Hematopoietic multipotent progenitor cell treated with erythropoietin and hydrocortisone succinate and interleukin-3 and kit ligand, for 6 days (in vitro differentiated cells): ENCODE measurements at regions not wholly inside any gene's neighbourhood (a gene's known extent, or its start where the extent isn't known, plus 50 kb on each side); places are given as distances from the start of the nearest gene placed in this dataset.
A peak's percentile ranks its signal among the peaks of the same experiment; 100 is the strongest.

Source experiments
- DNase-seq: peaks from one replicate; pipeline ENCODE4 v3.0.0-alpha.2; 2015

GRCh38 chr4:181281451-181281850 lies 961.8 kb upstream of the TENM3 start:
- DNase-seq = no peak

- no peak for DNase-seq
Observed at GRCh38 chr4:181289198-181289597, 954.0 kb upstream of the TENM3 start.

GRCh38 chr4:181291615-181292014 lies 951.6 kb upstream of the TENM3 start:
- no peak for DNase-seq

GRCh38 chr4:181293014-181293413 lies 950.2 kb upstream of the TENM3 start:
- DNase-seq = no peak

DNA sequence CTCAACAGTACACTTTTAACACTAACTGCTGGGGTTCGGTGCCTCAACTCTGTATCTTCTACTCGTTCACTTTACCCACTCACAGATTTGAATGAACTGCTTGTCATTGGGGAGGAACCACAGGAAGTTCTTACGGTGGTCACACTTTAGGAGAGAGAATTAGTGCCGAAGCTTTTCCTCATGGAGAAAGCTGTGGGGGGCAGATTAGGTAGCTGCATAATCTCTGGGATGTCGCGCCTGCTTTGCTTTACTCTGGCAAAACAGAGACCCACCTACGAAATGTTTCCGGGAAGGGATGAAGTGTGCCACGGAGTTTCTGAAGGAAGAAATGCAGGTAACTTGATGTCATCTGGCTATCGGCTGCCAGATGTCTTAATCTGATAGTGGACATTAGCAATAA lies 949.7 kb upstream of the TENM3 start:
- DNase-seq = no peak

GRCh38 chr4:181294421-181294820 lies 948.8 kb upstream of the TENM3 start:
- DNase-seq = no peak

DNA sequence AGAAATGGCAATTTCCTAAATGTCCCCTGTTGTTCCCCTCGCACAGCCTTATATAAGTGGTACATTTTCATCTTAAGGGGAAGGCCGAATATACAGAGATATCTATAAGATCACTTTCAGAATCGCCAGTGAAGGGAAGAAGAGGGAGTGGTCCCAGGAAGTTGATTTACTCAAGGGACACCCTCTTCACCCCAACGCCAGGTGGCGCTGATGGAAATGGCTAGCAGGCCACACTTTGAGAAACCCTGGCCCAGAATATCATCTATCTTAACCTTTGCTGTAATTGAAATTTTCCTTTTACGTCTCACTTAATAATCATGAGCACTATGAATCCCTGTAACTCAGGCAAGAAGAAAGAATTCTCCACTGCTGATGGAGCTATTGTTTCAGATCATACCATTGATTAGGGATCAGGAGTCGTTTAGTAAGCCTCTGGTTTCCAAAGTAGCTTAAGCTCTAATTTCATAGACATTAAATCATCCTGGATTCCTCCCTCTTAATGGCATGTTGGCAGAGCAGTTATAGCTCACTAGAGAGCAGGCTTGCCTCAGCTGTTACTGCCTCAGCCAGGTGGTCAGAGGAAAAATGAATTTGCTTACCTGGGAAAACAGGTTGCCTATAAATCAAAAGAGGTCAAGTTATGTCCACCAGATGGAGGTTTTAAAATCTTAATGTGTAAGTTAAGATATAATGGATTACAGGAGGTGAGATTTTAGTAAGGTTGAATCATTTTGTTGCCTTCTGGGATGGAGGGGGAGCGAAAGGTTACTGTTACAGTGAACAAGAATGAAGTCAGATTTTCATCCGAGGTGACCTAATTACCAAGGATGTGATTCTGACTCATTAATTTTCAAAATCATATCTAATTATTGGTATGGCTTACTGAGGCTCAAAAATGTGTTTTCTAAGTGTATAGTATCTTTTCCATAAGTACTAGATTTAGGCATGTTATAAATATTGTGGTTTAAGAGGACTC lies 941.2 kb upstream of the TENM3 start:
- DNase-seq = peak; percentile 70

DNA sequence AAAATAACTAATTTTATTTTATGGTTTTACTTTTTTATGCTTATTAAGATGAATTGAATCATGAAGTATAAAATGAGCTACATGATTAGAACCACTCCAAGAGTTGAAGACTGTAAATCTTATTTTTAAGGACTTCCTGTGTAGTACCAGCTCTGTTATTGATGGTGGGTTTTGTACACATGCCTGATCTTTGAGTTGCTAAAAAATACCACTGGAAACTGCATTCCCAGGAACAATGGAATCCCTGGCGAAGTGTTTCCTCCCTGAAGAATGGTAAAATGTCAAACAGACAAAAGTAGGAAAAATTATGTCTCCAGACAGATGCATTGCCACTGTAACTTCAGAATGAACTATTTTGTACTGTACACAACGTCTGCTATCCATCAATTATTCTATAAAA lies 935.4 kb upstream of the TENM3 start:
- no peak for DNase-seq

DNA sequence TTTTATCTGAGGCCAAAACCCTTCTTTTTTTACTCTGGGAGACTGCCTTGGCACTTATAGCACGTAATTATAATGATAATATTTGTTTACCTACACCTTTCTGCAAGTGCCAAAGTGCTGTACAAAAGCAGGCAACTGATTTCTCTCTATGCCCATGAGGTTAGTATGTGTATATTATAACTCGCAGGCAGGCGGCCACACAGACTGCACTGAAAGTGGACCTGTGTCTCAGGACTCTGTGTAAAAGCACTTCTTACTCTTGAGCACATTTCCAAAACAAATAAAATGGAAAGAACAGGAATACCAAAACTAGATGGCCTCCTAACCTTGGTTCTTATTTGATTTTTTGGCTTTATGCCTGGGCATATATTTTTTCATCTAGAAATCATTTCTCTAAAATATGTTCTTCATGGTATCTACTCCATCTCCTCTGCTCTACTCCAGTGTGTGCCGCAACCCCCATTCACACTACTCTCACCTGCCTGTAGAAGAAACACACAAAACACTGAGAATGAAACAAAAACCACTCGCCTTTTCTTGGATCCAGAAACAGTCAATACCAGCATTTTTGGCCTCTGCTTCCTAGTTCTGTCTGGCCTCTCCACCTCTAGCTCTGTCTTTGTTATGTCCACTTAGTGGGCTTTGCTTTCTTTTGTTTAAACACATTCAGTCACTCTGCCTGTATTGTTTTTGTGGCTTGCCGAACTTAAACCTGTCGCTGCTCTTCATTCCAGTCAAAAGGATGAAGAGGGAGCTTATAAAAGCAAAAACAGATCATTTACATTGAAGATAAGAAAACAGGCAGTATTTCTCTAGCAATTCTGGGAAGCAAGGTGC lies 934.5 kb upstream of the TENM3 start:
- DNase-seq = no peak

GRCh38 chr4:181312066-181312465 lies 931.1 kb upstream of the TENM3 start:
- DNase-seq = no peak

DNA sequence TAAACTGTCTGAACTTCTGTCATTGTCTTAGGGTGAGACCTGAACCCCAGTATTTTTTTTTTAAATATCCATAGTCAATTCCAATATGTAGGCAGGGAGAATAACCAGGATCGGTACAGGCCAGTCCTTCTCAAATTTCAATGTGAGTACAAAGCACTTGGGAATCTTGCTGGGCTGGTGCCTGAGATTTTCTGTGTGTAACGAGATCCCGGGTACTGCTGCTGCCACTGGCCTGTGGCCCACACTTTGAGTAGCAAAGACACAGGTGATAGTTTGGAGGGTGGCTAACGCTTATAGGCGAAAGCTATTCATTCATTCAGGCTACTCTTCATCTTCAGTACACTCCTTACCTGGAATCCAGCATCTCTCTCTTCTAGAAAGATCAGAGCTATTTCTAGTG lies 923.6 kb upstream of the TENM3 start:
- no peak for DNase-seq

- DNase-seq = no peak
Observed at GRCh38 chr4:181323061-181323460, 920.1 kb upstream of the TENM3 start.

DNA sequence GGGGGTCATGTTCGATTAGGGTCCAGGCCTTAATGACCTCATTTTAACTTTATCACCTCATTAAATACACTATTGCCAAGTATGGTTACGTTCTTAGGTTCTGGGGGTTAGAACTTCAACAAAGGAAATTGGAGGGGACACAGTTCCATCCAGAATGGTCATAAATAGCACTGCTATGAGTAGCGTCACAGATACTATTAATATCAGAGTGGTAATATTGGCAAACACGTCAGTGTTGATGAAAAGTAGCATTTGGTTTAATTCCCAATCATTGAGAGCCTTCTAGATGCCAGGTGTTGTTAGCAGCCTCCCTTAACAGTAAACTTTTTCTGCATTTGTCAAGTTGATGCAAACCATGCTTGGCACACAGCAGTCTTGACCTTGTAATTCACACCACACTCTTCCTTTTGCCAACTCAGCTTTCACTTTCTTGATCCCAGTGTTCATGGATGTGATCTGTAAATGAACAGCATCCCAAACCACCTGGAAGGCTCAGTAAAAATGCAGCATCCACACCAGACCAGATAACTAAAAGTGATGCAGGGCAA lies 912.5 kb upstream of the TENM3 start:
- DNase-seq = no peak

- DNase-seq = no peak
Observed at GRCh38 chr4:181331214-181331613, 912.0 kb upstream of the TENM3 start.

DNA sequence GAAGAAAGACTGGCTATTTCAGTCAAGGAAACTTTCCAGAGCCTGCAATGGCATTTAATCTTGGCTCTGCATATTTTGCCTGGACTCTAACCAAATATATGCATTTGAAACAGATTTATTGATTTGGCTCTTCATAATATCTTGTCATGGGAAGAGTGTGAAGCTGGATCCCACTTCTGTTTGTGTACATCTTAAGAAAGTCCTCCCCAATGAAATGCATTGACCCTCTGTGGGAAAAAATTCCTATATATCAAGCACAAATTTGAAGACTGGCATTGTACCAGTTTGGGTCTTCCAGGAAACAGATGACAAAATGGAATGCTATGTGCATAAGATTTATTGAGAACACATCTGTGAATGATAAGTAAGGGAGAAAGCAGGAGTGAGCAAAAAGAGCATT lies 897.3 kb upstream of the TENM3 start:
- no peak for DNase-seq

DNA sequence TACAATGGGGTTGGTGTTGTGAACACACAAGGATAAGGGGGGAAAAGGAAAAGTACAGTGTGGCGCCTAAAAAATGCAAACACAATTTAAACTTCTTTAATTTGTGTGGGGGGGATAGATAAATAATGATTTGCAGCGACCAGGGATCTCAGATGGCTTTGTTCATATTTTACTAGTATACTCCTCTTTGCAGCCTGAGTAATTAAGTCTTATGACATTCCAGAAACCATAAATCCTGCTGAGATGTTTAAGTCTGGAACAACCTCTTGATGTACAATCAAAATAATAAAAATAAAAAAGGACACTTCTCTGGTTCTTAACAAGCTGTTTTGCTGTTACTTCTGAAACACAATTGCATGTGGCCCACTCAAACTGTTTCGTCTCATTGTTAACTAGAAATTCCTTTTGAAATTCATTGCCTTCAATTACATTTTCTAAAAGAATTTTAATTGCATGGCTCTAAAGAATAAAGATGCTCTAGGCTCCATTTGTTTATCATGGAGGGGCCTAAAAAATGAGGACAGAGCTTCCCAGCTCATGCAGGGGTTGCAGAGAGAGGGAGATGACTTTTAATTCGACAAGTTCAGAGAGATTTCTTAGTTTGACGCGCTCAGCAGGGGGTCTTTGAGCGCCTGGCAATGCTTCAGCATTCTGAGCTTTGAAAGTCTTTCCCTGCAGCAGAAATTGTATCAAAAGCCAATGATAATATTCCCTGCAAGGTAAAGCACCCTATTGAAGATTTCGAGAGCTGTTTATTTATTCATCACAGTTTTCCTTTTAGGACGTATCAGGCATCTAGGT lies 892.4 kb upstream of the TENM3 start:
- DNase-seq = no peak

GRCh38 chr4:181364504-181364903 lies 878.7 kb upstream of the TENM3 start:
- DNase-seq = no peak

- DNase-seq = no peak
Observed at GRCh38 chr4:181365671-181366070, 877.5 kb upstream of the TENM3 start.

DNA sequence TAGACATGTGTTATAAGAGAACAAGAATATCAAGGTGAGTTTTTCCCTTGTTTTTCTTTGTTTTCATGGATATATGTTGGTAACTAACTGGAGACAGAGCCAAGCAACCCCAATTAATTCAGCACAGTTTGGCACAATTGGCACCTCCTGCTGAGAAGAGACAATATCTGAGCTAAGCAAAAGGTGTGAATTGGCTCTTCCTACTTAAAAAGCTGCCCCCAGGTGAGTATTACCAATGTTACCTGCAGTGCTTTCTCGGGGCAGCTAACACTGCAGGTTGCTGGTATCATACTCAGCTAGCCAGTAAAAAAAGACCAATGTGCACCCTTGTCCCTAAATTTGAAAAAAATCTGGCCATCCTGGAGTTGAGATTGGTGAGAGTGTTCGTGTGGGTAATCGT lies 871.2 kb upstream of the TENM3 start:
- DNase-seq = no peak

- DNase-seq = no peak
Observed at GRCh38 chr4:181376058-181376457, 867.1 kb upstream of the TENM3 start.

GRCh38 chr4:181388061-181388460 lies 855.1 kb upstream of the TENM3 start:
- DNase-seq = no peak

GRCh38 chr4:181416966-181417365 lies 826.2 kb upstream of the TENM3 start:
- no peak for DNase-seq

DNA sequence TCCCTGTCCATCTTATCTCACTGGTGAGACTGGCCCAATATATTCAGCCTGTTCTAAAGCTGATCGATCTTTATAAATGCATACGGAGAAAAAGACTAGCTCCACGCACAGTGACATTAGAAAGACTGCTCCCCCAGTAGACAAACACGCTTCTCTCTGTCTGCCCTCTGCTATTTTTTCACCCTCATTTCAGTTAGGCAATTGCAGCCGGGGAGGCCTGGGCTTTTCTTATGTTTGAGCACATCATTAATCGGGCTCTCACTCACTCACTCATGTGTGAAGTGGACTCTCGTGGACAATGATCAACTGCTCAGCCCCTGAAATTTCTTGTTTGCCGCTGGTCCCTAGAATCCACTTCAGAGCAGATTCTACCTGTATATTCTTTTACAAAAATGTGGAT lies 824.7 kb upstream of the TENM3 start:
- no peak for DNase-seq
